ENCODE measurements at regions not wholly inside any gene's neighbourhood (a gene's known extent, or its start where the extent isn't known, plus 50 kb on each side); places are given as distances from the start of the nearest gene placed in this dataset.

GRCh38 chr14:81831128-81831820 lies 297.6 kb upstream of the SEL1L start:
- Histone ChIP-seq H3K4me2 (ENCODE audit: insufficient read depth, low read length) (no peak overlapping the region), H3K4me1 (ENCODE audit: insufficient read depth, low read length) (no peaks in the 10 kb centered on the region), H3K79me2 (ENCODE audit: insufficient read depth, low read length) (no peaks in the 10 kb centered on the region), H3K36me3 (ENCODE audit: insufficient read depth, low read length) (no peaks in the 10 kb centered on the region), H3K27me3 (ENCODE audit: insufficient read depth, low read length, poor library complexity) (no peaks in the 10 kb centered on the region), H2AFZ (ENCODE audit: low read depth, low read length) (no peak overlapping the region), H3K9me3 (ENCODE audit: insufficient read depth, low read length, severe bottlenecking) (peaks cover 4% of the 10 kb centered on the region), H3K27ac (ENCODE audit: low read length) (no peak overlapping the region), H3K9ac (ENCODE audit: low read depth, low read length) (no peak overlapping the region), H3K4me3 (ENCODE audit: low read depth in 1 of 2, low read length in 2 of 2) (no peak overlapping the region), H4K20me1 (ENCODE audit: insufficient read depth, low read length) (no peaks in the 10 kb centered on the region)
- DNase-seq (no peak), ATAC-seq (ENCODE audit: insufficient read depth, low read depth) (no peak)
- TF ChIP-seq CTCF (IDR thresholded peaks at IDR 0.05; ENCODE audit: borderline replicate concordance, extremely low read depth, low read length, poor library complexity, severe bottlenecking) (no peak), EZH2 (IDR thresholded peaks at IDR 0.05; ENCODE audit: borderline replicate concordance, low read depth, low read length, severe bottlenecking) (no peak)

GRCh38 chr14:81834308-81834707 lies 300.7 kb upstream of the SEL1L start:
- Histone ChIP-seq H3K4me2 (ENCODE audit: insufficient read depth, low read length) (no peak overlapping the region), H3K27ac (ENCODE audit: low read length) (no peak overlapping the region), H3K79me2 (ENCODE audit: insufficient read depth, low read length) (no peaks in the 10 kb centered on the region), H3K36me3 (ENCODE audit: insufficient read depth, low read length) (no peaks in the 10 kb centered on the region), H2AFZ (ENCODE audit: low read depth, low read length) (no peak overlapping the region), H3K4me3 (ENCODE audit: low read depth in 1 of 2, low read length in 2 of 2) (no peak overlapping the region), H4K20me1 (ENCODE audit: insufficient read depth, low read length) (no peaks in the 10 kb centered on the region), H3K4me1 (ENCODE audit: insufficient read depth, low read length) (no peaks in the 10 kb centered on the region), H3K27me3 (ENCODE audit: insufficient read depth, low read length, poor library complexity) (no peaks in the 10 kb centered on the region), H3K9ac (ENCODE audit: low read depth, low read length) (no peak overlapping the region), H3K9me3 (ENCODE audit: insufficient read depth, low read length, severe bottlenecking) (peaks cover 6% of the 10 kb centered on the region)
- DNase-seq = no peak
- TF ChIP-seq EZH2 (IDR thresholded peaks at IDR 0.05; ENCODE audit: borderline replicate concordance, low read depth, low read length, severe bottlenecking) = no peak
- ATAC-seq (ENCODE audit: insufficient read depth, low read depth) = no peak

- Histone ChIP-seq H4K20me1 (ENCODE audit: insufficient read depth, low read length) (no peaks in the 10 kb centered on the region), H3K79me2 (ENCODE audit: insufficient read depth, low read length) (no peaks in the 10 kb centered on the region), H3K36me3 (ENCODE audit: insufficient read depth, low read length) (no peaks in the 10 kb centered on the region), H3K4me3 (ENCODE audit: low read depth in 1 of 2, low read length in 2 of 2) (no peak overlapping the region), H3K27me3 (ENCODE audit: insufficient read depth, low read length, poor library complexity) (no peaks in the 10 kb centered on the region), H2AFZ (ENCODE audit: low read depth, low read length) (no peak overlapping the region), H3K4me2 (ENCODE audit: insufficient read depth, low read length) (no peak overlapping the region), H3K9ac (ENCODE audit: low read depth, low read length) (no peak overlapping the region), H3K4me1 (ENCODE audit: insufficient read depth, low read length) (no peaks in the 10 kb centered on the region), H3K27ac (ENCODE audit: low read length) (no peak overlapping the region), H3K9me3 (ENCODE audit: insufficient read depth, low read length, severe bottlenecking) (peaks cover 6% of the 10 kb centered on the region)
- ATAC-seq (ENCODE audit: insufficient read depth, low read depth) = no peak
- no peak for TF ChIP-seq EZH2 (IDR thresholded peaks at IDR 0.05; ENCODE audit: borderline replicate concordance, low read depth, low read length, severe bottlenecking)
- TF ChIP-seq CTCF (IDR thresholded peaks at IDR 0.05; ENCODE audit: borderline replicate concordance, extremely low read depth, low read length, poor library complexity, severe bottlenecking) = no peak
- no peak for DNase-seq
Observed at GRCh38 chr14:81837304-81837703, 303.7 kb upstream of the SEL1L start.

GRCh38 chr14:81839056-81839455 lies 305.4 kb upstream of the SEL1L start:
- H3K27me3 ChIP-seq (ENCODE audit: insufficient read depth, low read length, poor library complexity) = no peaks in the 10 kb centered on the region
- no peak for TF ChIP-seq CTCF (IDR thresholded peaks at IDR 0.05; ENCODE audit: borderline replicate concordance, extremely low read depth, low read length, poor library complexity, severe bottlenecking)
- TF ChIP-seq EZH2 (IDR thresholded peaks at IDR 0.05; ENCODE audit: borderline replicate concordance, low read depth, low read length, severe bottlenecking) = no peak
- H3K36me3 ChIP-seq (ENCODE audit: insufficient read depth, low read length) = no peaks in the 10 kb centered on the region
- no peak for DNase-seq
- no peaks in the 10 kb centered on the region for H4K20me1 ChIP-seq (ENCODE audit: insufficient read depth, low read length)
- no peaks in the 10 kb centered on the region for H3K79me2 ChIP-seq (ENCODE audit: insufficient read depth, low read length)
- H3K9ac ChIP-seq (ENCODE audit: low read depth, low read length) = no peak overlapping the region
- no peak overlapping the region for H3K4me2 ChIP-seq (ENCODE audit: insufficient read depth, low read length)
- H3K4me1 ChIP-seq (ENCODE audit: insufficient read depth, low read length) = no peaks in the 10 kb centered on the region
- no peak overlapping the region for H3K4me3 ChIP-seq (ENCODE audit: low read depth in 1 of 2, low read length in 2 of 2)
- peaks cover 6% of the 10 kb centered on the region for H3K9me3 ChIP-seq (ENCODE audit: insufficient read depth, low read length, severe bottlenecking)
- no peak for ATAC-seq (ENCODE audit: insufficient read depth, low read depth)
- no peak overlapping the region for H2AFZ ChIP-seq (ENCODE audit: low read depth, low read length)
- H3K27ac ChIP-seq (ENCODE audit: low read length) = no peak overlapping the region

All from DND-41 (cell line).